NCI-H1694 treated with DMSO at 0.1 percent for 48 hours (cell line): ENCODE measurements at regions not wholly inside any gene's neighbourhood (a gene's known extent, or its start where the extent isn't known, plus 50 kb on each side); places are given as distances from the start of the nearest gene placed in this dataset.
"Not testable (repeated sequence)": the region's sequence is repeated elsewhere in the genome, so short reads cannot be mapped to it uniquely, and the experiment has no call there.

Source experiments
- DNase-seq: peaks from one replicate; lab custom pipeline; 2025; lab: John Stamatoyannopoulos, UW

- no peak for DNase-seq
Observed at GRCh38 chr6:153553627-153554026, 422.5 kb upstream of the RGS17 start.

- no peak for DNase-seq
Observed at GRCh38 chr6:153539602-153540001, 408.5 kb upstream of the RGS17 start.

- DNase-seq = no peak
Observed at GRCh38 chr6:153538491-153538890, 407.4 kb upstream of the RGS17 start.

- no peak for DNase-seq
Observed at GRCh38 chr6:153537422-153537821, 406.3 kb upstream of the RGS17 start.

- DNase-seq = no peak
Observed at GRCh38 chr6:153526479-153526878, 395.4 kb upstream of the RGS17 start.

- DNase-seq = no peak
Observed at GRCh38 chr6:153525998-153526397, 394.9 kb upstream of the RGS17 start.

- DNase-seq = no peak
Observed at GRCh38 chr6:153523390-153523789, 392.3 kb upstream of the RGS17 start.

GRCh38 chr6:153511896-153512496 is 380.9 kb upstream of the RGS17 start:
- DNase-seq = no peak

- no peak for DNase-seq
Observed at GRCh38 chr6:153503810-153504209, 372.7 kb upstream of the RGS17 start.

GRCh38 chr6:153493501-153493900 is 362.4 kb upstream of the RGS17 start:
- DNase-seq = no peak

- DNase-seq = no peak
Observed at GRCh38 chr6:153489479-153489878, 358.4 kb upstream of the RGS17 start.

- DNase-seq = no peak
Observed at GRCh38 chr6:153488267-153488666, 357.2 kb upstream of the RGS17 start.

- no peak for DNase-seq
Observed at GRCh38 chr6:153485072-153485471, 354.0 kb upstream of the RGS17 start.

- DNase-seq = no peak
Observed at GRCh38 chr6:153484056-153484455, 353.0 kb upstream of the RGS17 start.

- DNase-seq = no peak
Observed at GRCh38 chr6:153476243-153476642, 345.2 kb upstream of the RGS17 start.

GRCh38 chr6:153465050-153465449 is 334.0 kb upstream of the RGS17 start:
- no peak for DNase-seq

- no peak for DNase-seq
Observed at GRCh38 chr6:153449279-153449678, 318.2 kb upstream of the RGS17 start.

GRCh38 chr6:153442749-153443148 is 311.7 kb upstream of the RGS17 start:
- not testable (repeated sequence) for DNase-seq

GRCh38 chr6:153442096-153442495 is 311.0 kb upstream of the RGS17 start:
- no peak for DNase-seq

GRCh38 chr6:153437193-153437592 is 306.1 kb upstream of the RGS17 start:
- no peak for DNase-seq

GRCh38 chr6:153436351-153436750 is 305.3 kb upstream of the RGS17 start:
- DNase-seq = no peak

- DNase-seq = no peak
Observed at GRCh38 chr6:153435787-153436186, 304.7 kb upstream of the RGS17 start.

- no peak for DNase-seq
Observed at GRCh38 chr6:153425536-153425935, 294.5 kb upstream of the RGS17 start.

GRCh38 chr6:153424719-153425400 is 293.8 kb upstream of the RGS17 start:
- no peak for DNase-seq
